ENCODE measurements at regions not wholly inside any gene's neighbourhood (a gene's known extent, or its start where the extent isn't known, plus 50 kb on each side); places are given as distances from the start of the nearest gene placed in this dataset.

DNA sequence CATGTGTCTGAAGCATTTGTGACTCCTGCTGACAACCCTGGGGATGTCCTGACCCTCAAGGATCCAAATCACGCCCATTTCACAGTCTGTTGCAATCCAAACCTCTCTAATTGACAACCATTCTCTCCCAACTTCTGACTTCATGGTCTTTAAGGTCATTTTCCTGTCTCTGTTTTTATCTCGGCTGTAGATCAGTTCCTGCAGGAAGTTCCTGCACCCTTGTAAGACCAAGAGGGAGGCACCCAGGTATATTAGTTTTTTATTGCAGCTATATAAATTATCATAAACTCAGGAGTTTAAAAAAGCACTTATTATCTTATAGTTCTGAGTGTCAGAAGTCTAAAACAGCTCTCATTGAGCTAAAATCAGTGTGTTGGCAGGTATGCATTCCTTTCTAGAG lies 166.8 kb downstream of the BTBD3 start:
- Histone ChIP-seq H2AFZ (ENCODE audit: low read depth, low read length) (no peak overlapping the region), H3K9me3 (ENCODE audit: insufficient read depth, low read length, severe bottlenecking) (no peaks in the 10 kb centered on the region), H3K79me2 (ENCODE audit: insufficient read depth, low read length) (no peaks in the 10 kb centered on the region), H3K36me3 (ENCODE audit: insufficient read depth, low read length) (no peaks in the 10 kb centered on the region), H3K4me2 (ENCODE audit: insufficient read depth, low read length) (no peak overlapping the region), H3K4me1 (ENCODE audit: insufficient read depth, low read length) (no peaks in the 10 kb centered on the region), H3K9ac (ENCODE audit: low read depth, low read length) (no peak overlapping the region), H3K27ac (ENCODE audit: low read length) (no peak overlapping the region), H3K27me3 (ENCODE audit: insufficient read depth, low read length, poor library complexity) (no peaks in the 10 kb centered on the region), H4K20me1 (ENCODE audit: insufficient read depth, low read length) (0 out of 2 replicates have a peak, but pooled peaks cover 3% of the 10 kb centered on the region), H3K4me3 (ENCODE audit: low read depth in 1 of 2, low read length in 2 of 2) (no peak overlapping the region)
- no peak for TF ChIP-seq EZH2 (IDR thresholded peaks at IDR 0.05; ENCODE audit: borderline replicate concordance, low read depth, low read length, severe bottlenecking)
- TF ChIP-seq, protein P1, sequence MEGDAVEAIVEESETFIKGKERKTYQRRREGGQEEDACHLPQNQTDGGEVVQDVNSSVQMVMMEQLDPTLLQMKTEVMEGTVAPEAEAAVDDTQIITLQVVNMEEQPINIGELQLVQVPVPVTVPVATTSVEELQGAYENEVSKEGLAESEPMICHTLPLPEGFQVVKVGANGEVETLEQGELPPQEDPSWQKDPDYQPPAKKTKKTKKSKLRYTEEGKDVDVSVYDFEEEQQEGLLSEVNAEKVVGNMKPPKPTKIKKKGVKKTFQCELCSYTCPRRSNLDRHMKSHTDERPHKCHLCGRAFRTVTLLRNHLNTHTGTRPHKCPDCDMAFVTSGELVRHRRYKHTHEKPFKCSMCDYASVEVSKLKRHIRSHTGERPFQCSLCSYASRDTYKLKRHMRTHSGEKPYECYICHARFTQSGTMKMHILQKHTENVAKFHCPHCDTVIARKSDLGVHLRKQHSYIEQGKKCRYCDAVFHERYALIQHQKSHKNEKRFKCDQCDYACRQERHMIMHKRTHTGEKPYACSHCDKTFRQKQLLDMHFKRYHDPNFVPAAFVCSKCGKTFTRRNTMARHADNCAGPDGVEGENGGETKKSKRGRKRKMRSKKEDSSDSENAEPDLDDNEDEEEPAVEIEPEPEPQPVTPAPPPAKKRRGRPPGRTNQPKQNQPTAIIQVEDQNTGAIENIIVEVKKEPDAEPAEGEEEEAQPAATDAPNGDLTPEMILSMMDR (IDR thresholded peaks at IDR 0.05; ENCODE audit: borderline replicate concordance, extremely low read depth, low read length, poor library complexity, severe bottlenecking), result no peak
- no peak for ATAC-seq (ENCODE audit: insufficient read depth, low read depth)
- no peak for DNase-seq

DNA sequence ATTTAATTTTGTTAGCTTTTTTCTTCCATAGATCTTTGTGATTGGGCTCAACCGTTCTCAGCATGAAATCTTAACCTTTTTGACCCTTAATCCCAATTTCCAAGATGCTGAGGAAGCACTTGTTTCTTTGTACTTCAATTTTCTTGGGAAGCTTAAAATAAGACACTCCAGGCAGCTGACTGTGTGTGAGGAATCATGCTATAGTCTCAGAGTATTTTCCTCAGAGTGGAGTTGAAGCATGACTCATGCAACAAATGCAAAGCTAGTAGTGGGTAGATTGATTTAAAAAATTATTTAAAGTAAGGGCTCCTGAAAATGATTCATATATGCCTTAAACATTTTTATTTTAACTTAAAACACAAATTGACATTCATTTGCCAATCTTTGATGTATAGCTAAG lies 168.7 kb downstream of the BTBD3 start:
- Histone ChIP-seq H3K36me3 (ENCODE audit: insufficient read depth, low read length) (no peaks in the 10 kb centered on the region), H3K79me2 (ENCODE audit: insufficient read depth, low read length) (no peaks in the 10 kb centered on the region), H3K9me3 (ENCODE audit: insufficient read depth, low read length, severe bottlenecking) (no peaks in the 10 kb centered on the region), H3K4me2 (ENCODE audit: insufficient read depth, low read length) (no peak overlapping the region), H3K4me3 (ENCODE audit: low read depth in 1 of 2, low read length in 2 of 2) (no peak overlapping the region), H2AFZ (ENCODE audit: low read depth, low read length) (no peak overlapping the region), H3K27ac (ENCODE audit: low read length) (no peak overlapping the region), H4K20me1 (ENCODE audit: insufficient read depth, low read length) (0 out of 2 replicates have a peak, but pooled peaks cover 3% of the 10 kb centered on the region), H3K27me3 (ENCODE audit: insufficient read depth, low read length, poor library complexity) (peaks cover 5% of the 10 kb centered on the region), H3K9ac (ENCODE audit: low read depth, low read length) (no peak overlapping the region), H3K4me1 (ENCODE audit: insufficient read depth, low read length) (no peaks in the 10 kb centered on the region)
- TF ChIP-seq EZH2 (IDR thresholded peaks at IDR 0.05; ENCODE audit: borderline replicate concordance, low read depth, low read length, severe bottlenecking), result no peak
- TF ChIP-seq, protein P1 (IDR thresholded peaks at IDR 0.05; ENCODE audit: borderline replicate concordance, extremely low read depth, low read length, poor library complexity, severe bottlenecking), result no peak
- ATAC-seq (ENCODE audit: insufficient read depth, low read depth), result no peak
- DNase-seq, result no peak

DNA sequence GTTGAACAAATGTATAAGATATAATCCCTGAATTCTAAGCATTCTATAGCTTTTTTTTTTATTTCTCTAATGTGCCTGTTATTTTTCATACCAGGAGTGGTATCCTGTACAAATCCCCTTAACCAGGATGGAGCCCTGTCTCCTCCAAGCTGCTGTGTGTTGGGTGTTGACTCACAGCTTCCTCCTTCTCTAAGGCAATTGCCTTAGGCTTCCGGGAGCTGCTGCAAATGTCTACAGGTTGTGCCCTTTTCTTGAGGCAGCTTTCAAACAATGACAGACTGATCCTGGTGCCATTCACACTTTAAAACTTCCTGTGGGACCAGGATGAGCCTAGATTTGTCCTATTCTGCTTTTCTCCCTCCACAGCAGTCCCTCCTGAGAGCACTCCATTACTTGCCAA lies 173.2 kb downstream of the BTBD3 start:
- no peaks in the 10 kb centered on the region for H4K20me1 ChIP-seq (ENCODE audit: insufficient read depth, low read length)
- H3K79me2 ChIP-seq (ENCODE audit: insufficient read depth, low read length), result no peaks in the 10 kb centered on the region
- no peak overlapping the region for H3K4me2 ChIP-seq (ENCODE audit: insufficient read depth, low read length)
- DNase-seq (no peak), ATAC-seq (ENCODE audit: insufficient read depth, low read depth) (no peak)
- H3K27me3 ChIP-seq (ENCODE audit: insufficient read depth, low read length, poor library complexity), result peaks cover 5% of the 10 kb centered on the region
- H3K4me1 ChIP-seq (ENCODE audit: insufficient read depth, low read length), result no peaks in the 10 kb centered on the region
- H3K27ac ChIP-seq (ENCODE audit: low read length), result no peak overlapping the region
- H3K9me3 ChIP-seq (ENCODE audit: insufficient read depth, low read length, severe bottlenecking), result no peaks in the 10 kb centered on the region
- no peak overlapping the region for H3K4me3 ChIP-seq (ENCODE audit: low read depth in 1 of 2, low read length in 2 of 2)
- H3K36me3 ChIP-seq (ENCODE audit: insufficient read depth, low read length), result no peaks in the 10 kb centered on the region
- TF ChIP-seq, protein P1 (IDR thresholded peaks at IDR 0.05; ENCODE audit: borderline replicate concordance, extremely low read depth, low read length, poor library complexity, severe bottlenecking), result no peak
- no peak for TF ChIP-seq EZH2 (IDR thresholded peaks at IDR 0.05; ENCODE audit: borderline replicate concordance, low read depth, low read length, severe bottlenecking)
- no peak overlapping the region for H3K9ac ChIP-seq (ENCODE audit: low read depth, low read length)
- no peak overlapping the region for H2AFZ ChIP-seq (ENCODE audit: low read depth, low read length)
